K562 (cell line): ENCODE measurements at regions not wholly inside any gene's neighbourhood (a gene's known extent, or its start where the extent isn't known, plus 50 kb on each side); places are given as distances from the start of the nearest gene placed in this dataset.

Experiments used
- BHLHE40 ChIP-seq: IDR thresholded peaks from 2 replicates; pipeline ENCODE4 v1.6.1; 2011; ENCODE audit warnings: low read length, improper control_type of control experiment
- CBX5 ChIP-seq: IDR thresholded peaks from 2 replicates; pipeline ENCODE4 v1.6.1; 2014; ENCODE audit warnings: low read depth, borderline replicate concordance
- IRF9 ChIP-seq: fragments of 450-650 bp; IDR thresholded peaks from 2 replicates; pipeline ENCODE4 v1.6.1; 2016; ENCODE audit warnings: missing biosample characterization, missing genetic modification characterization
- KLF1 ChIP-seq: fragments of 450-650 bp; IDR thresholded peaks from 2 replicates; pipeline ENCODE4 v1.6.1; 2016; ENCODE audit warnings: missing genetic modification characterization, missing compliant biosample characterization
- MTA2 ChIP-seq: fragments of 450-650 bp; IDR thresholded peaks from 2 replicates; pipeline ENCODE4 v1.6.1; 2016; ENCODE audit warnings: low read depth
- SMARCA4 ChIP-seq: fragments of 450-650 bp; IDR thresholded peaks from 2 replicates; pipeline ENCODE4 v1.6.1; 2016
- SP1 ChIP-seq: sonication (generic); formaldehyde crosslinking; IDR thresholded peaks from 2 replicates; pipeline ENCODE4 v1.8.1; 2022; ENCODE audit warnings: mild to moderate bottlenecking, missing genetic modification reagents
- USF1 ChIP-seq: sonication (generic); formaldehyde crosslinking; IDR thresholded peaks from 2 replicates; pipeline ENCODE4 v1.9.0; 2022; ENCODE audit warnings: mild to moderate bottlenecking, missing genetic modification reagents
- ZC3H8 ChIP-seq: fragments of 450-650 bp; IDR thresholded peaks from 2 replicates; pipeline ENCODE4 v1.6.1; 2017
- ZNF133 ChIP-seq: fragments of 250-450 bp; sonication (Bioruptor Pico); IDR thresholded peaks from 2 replicates; pipeline ENCODE4 v1.4.0; 2020; ENCODE audit warnings: mild to moderate bottlenecking
- ZNF175 ChIP-seq: fragments of 200-800 bp; sonication (Bioruptor generic); IDR thresholded peaks from 2 replicates; pipeline ENCODE4 v1.6.1; 2016; ENCODE audit warnings: low read depth, mild to moderate bottlenecking, missing genetic modification characterization, missing compliant biosample characterization
- TF ChIP-seq, protein P1 (sequence below), 3 experiments: IDR thresholded peaks in 2 of 3; conservative IDR thresholded peaks in 1 of 3; 2 replicates each; pipeline ENCODE4 v1.5.1; 2011 to 2012; ENCODE audit warnings: low read length in 3 of 3, mild to moderate bottlenecking in 3 of 3, control low read depth in 2 of 3, improper control_type of control experiment in 1 of 3, inconsistent platforms in 1 of 3, low read depth in 1 of 3, mixed read lengths in 1 of 3, moderate library complexity in 1 of 3; ENCODE audit not compliant: insufficient read depth in 2 of 3

DNA sequence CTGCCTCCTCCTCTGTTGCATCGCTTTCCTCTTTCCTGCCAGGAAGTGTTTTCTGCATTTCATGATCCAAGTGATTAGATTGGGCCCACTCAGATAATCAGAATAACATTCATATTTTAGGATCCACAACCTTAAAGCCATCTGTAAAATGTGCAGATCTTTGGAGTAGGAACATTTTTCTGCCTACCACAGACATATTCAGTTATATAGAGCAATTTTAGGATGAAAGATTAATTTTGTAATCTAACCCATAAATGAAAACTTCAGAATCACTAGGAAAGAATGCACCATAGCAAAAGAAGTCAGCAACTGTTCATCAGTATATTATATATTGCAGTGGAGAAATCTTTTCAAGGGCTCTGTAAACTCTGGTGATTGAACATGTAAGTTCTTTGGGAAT lies 659.9 kb upstream of the LUZP2 start:
- TF ChIP-seq, protein P1, sequence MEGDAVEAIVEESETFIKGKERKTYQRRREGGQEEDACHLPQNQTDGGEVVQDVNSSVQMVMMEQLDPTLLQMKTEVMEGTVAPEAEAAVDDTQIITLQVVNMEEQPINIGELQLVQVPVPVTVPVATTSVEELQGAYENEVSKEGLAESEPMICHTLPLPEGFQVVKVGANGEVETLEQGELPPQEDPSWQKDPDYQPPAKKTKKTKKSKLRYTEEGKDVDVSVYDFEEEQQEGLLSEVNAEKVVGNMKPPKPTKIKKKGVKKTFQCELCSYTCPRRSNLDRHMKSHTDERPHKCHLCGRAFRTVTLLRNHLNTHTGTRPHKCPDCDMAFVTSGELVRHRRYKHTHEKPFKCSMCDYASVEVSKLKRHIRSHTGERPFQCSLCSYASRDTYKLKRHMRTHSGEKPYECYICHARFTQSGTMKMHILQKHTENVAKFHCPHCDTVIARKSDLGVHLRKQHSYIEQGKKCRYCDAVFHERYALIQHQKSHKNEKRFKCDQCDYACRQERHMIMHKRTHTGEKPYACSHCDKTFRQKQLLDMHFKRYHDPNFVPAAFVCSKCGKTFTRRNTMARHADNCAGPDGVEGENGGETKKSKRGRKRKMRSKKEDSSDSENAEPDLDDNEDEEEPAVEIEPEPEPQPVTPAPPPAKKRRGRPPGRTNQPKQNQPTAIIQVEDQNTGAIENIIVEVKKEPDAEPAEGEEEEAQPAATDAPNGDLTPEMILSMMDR (IDR thresholded peaks at IDR 0.05 in 2 of 3, conservative IDR thresholded peaks at IDR 0.05 in 1 of 3; ENCODE audit: insufficient read depth in 2 of 3, low read depth in 1 of 3, low read length in 3 of 3): no peak
- TF ChIP-seq CBX5 (no peak), MTA2 (no peak), IRF9 (tag) (no peak), BHLHE40 (no peak), ZNF175 (CRISPR knock-in tag) (no peak), SMARCA4 (no peak), USF1 (CRISPR knock-in tag) (no peak), SP1 (no peak), ZC3H8 (no peak), ZNF133 (no peak), KLF1 (tag) (no peak)
